ENCODE measurements at regions not wholly inside any gene's neighbourhood (a gene's known extent, or its start where the extent isn't known, plus 50 kb on each side); places are given as distances from the start of the nearest gene placed in this dataset.

DNA sequence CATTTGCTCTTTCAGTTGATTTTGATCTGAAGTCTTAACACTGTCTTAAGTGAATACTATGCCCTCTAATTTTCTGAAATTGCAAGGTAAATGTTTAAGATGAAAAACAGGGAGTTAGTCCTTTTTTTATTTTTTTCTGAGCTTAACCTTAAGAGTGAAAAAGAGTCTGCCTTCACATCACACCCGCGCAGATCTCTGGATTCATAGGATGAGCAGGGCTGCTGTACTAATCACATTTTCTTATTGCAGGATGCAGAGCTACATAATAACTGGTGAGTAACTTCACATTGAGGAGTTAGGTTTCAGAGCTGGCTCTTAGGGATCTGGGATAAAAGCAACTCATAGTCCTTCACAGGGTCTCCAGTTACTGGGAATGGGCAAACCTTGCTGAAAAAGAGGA, 188.7 kb upstream of the ATP1B1 start:
- DNase-seq, result no peak

DNA sequence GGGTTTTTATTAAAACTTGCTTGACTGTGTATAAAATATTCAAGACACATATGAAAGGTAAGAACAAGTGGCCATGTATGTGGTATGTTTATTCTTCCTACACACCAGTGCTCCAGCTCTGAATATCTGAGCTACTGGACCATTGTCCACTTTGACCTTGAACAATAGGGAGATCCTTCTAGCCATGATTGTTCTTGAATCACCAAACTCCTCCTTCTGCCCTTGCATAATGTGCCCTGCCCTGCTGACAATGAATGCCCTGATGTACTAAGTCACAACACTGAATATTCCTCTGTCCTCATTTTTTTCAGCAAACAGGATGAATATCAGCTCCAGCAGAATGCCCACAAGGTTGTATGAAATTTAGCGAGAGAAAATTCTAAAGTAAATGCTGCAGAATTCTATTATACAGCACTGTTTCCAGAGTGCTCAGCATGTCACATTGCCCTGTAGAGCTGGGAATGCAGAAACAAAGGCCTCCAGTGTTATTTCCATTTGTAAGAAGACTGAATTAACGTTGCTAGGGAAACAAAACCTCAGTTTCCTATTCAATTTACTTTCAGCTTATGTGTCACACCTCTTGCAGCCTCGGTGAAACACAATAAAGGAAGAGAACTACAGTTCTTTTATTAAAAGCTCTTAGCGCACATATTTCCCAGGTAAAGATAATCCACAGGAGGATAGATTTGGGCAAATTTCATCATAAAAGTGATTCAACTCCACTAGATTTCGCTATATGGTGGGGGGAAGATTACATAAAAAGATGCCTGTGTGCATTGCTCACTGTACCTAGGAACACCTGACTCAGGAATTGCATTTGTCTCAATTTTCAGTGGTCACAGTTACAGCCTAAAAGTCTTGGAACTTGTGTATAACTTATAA, 187.4 kb upstream of the ATP1B1 start:
- no peak for DNase-seq

- peak; percentile 83 to 89 for DNase-seq
These were observed 185.9 kb upstream of the ATP1B1 start for GRCh38 chr1:168920456-168921094.

DNA sequence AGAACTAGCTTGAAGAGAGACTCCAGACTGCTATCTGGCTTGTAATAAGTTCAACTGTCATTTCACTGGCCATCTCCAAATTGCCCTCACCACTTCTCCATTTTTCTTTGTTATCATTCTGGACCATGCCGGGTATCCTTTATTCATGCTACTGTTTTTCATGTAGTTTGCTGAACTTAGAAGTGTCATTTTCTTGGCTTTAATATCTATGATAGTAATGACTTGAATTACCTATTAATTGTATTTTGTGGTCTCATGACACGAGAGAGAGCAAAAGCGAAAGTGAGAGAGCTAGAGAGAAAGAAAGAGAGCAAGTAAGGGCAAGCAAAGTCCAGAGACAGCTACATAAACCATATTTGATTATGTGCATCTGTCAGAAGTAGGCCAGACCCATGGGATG, 184.9 kb upstream of the ATP1B1 start:
- no peak for DNase-seq

DNA sequence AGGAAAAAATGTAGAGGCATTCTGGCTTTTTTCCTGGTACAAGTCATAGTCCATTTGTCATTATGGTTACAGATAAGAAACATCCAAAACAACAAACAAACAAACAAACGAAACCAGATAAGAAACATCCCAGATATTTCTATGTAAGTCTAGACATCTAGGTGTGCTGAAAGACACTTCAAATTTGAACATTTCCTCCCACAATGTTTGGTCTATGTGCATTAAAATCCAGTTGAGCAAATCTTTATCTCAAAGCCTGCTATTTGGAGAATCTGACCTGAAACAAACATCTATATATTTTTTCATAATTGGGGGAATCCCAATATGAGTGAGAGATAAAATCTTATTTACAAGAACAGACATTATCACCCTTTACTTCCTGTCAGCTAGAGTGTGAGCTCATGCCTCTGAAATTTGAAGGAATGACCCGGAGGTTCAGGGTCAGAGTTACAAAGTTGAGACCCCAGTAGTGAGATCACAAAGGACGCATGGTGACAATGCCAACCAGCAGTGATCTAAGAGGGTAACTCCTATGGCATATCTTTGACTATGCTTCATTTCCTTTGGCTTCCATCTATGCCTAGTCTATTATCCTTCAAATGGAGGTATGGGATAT, 182.9 kb upstream of the ATP1B1 start:
- no peak for DNase-seq

GRCh38 chr1:168924976-168925375, 181.5 kb upstream of the ATP1B1 start:
- DNase-seq, result no peak

- DNase-seq, result no peak
These were observed 180.3 kb upstream of the ATP1B1 start for GRCh38 chr1:168926236-168926635.

DNA sequence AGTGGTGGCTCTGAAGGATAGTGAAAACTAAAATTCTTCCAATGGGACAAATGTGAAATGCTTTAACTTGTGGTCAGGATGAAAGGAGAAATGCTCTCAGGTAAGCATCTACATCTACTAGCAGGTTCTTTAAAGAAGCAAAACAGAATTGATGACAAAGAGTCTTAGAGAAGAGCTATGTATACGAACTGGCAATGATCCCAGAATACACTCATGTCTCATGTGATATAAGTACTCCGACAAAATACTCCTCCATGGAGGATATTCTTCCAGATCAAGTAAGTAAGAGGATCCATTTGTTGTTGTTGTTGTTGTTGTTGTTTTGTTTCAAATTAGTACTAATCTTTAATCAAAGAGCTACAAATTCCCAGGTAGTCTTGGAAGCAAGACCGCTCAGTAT, 174.0 kb upstream of the ATP1B1 start:
- no peak for DNase-seq

DNA sequence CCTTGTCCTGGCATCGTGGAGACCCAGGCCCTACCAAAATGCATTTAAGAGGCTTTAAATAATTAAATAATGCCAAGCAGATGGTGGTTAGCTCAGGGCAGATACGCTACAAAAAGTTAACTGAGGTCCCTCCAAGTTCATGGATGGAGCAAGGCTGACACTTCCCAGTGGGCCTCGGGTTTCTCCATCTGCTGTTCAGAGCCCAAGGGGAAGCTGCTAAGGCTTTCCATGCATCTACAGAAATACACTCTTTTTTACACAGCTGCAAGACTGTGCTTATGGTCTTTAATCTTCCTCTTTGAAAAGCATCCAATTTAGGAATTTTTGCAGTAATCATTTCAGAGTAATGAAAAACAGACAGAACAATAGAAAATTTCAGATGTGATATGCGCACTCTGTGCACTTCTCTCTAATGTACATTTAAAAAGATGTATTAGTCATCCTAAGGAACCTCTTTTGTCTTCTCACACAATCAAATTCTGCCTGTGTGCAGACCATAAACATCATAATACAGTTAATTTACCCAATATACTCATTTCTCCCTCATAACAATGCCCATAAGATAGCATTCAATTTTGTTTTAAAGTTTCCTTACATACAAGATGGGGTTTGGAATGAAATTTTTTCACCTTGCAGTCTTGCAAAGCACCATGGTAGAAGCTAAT, 173.2 kb upstream of the ATP1B1 start:
- DNase-seq, result no peak

GRCh38 chr1:168939110-168939946, 167.2 kb upstream of the ATP1B1 start:
- no peak for DNase-seq

DNA sequence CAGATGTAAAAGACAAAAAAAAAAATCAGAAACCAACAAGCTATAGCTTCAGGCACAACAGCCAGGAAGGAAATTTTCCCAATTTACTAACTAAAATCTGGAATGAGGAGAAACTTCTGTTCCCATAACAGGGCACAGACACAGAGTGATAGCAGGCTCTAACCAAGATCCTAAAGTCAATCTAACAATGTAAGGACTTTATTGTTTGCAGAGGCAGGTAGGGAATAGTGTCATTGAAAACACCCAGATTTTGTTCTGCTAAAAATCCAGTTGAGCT, 166.6 kb upstream of the ATP1B1 start:
- DNase-seq, result no peak

GRCh38 chr1:168941640-168942039, 164.8 kb upstream of the ATP1B1 start:
- DNase-seq, result no peak

DNA sequence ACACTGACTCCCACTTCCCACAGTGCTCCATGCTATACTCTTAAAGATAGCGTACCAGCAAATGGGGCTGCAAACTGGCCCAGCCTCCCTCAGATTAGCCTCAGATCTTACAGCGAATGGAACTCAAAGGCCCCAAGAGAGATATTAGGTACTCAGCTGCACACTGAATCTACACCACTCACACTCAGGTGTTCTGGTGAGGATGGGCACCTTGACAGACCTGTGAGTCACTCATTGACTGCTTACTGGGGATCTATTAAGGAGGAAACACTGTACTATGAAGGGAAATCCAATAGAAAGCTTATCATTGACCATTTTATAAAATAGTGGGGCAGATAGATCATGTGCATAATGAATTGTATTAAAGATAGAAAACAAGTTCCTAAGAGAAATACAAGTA, 164.3 kb upstream of the ATP1B1 start:
- no peak for DNase-seq

- DNase-seq, result no peak
These were observed 160.6 kb upstream of the ATP1B1 start for GRCh38 chr1:168945870-168946269.

DNA sequence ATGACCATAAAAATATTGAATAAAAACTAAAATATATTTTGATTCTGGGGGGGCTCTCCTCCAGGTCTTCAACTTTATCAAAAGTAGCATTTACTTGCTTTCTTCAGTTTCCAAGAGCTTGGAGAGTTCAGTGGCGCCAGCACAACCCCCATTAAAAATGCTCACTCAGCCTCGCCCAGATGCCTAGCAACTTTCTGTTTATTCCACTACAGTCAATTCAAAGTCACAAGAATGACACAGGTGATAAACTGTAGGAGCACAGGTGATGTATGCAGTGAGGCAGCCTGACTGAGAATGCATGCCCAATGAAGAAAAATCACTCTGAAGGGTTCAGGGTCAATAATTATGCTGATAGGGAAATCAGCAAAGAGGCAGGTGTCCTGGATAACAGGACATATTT, 159.4 kb upstream of the ATP1B1 start:
- no peak for DNase-seq

- no peak for DNase-seq
These were observed 156.8 kb upstream of the ATP1B1 start for GRCh38 chr1:168949672-168950071.

DNA sequence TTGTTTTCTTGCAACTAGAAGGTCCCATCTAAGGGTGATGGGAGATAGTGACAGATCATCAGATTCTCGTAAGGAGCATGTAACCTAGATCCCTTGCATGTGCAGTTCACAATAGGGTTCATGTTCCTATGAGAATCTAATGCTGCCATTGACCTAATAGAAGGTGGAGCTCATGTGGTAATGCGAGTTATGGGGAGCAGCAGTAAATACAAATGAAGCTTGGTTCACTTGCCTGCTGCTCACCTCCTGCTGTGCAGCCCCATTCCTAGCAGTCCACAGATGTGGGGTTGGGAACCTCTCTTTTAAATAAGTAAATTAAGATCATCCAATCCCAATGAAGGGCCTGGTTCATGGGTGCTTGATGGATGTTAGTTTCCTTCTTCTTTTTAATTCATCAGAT, 148.7 kb upstream of the ATP1B1 start:
- no peak for DNase-seq

DNA sequence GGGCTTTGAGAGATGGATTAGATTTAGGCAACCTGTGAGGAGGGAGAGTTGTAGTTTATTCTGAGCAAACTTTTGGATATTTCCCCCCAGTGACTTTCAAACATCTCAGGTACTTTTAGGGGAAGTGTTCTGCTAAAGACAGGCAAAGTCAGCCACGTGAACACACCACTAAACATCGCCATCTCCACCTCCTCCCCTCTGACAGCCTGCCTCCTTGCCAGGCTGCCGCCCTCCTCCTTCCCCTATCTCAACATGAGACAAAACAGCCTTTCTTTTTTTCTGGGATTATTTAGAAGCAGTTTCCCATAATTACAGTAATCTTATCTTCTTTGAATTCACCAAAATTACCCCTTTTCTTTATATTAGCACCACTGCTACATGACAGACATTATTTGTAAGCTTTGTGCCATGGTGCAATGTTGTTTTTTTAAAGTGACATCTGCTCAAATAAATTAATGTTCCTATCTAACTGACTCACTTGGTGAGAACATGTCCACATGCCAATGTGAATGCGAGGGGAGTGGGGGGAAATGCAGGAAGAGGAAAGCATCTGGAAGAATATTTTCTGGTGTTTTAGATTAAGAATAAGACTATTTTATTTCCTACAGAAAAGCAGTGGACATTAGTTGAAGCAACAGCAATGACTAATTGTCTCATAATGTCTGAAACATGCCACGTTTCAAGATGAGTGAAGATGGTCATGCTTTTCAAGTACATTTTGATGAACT, 147.8 kb upstream of the ATP1B1 start:
- no peak for DNase-seq

GRCh38 chr1:168959382-168959781, 147.1 kb upstream of the ATP1B1 start:
- DNase-seq, result no peak

DNA sequence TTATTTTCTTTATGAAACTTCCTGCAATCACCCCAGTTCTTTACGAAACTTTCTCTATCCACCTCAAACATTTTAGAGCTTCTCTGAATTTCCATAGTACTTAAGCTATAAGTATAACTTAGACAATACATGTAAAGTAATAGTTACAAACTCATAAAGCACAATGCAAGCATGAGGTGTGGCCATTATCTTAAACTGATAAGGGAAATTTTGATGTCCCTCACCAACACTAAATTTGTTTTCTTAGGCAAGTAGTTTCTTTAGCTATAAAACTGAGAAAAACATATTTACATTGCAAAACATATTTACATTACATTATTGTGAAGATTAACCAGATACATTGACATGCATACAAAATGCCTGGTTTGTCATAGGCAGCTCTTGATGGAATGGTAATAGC, 146.4 kb upstream of the ATP1B1 start:
- DNase-seq, result no peak

GRCh38 chr1:168960595-168960994, 145.9 kb upstream of the ATP1B1 start:
- no peak for DNase-seq

Measured in right lung (tissue), 2 donors.